GM23338 (cell line): ENCODE measurements at regions not wholly inside any gene's neighbourhood (a gene's known extent, or its start where the extent isn't known, plus 50 kb on each side); places are given as distances from the start of the nearest gene placed in this dataset.

Experiments used
- ATAC-seq: fragments of 200-7000 bp; cut with Tn5 transposase; 3 replicates; pipeline ENCODE4 v1.9.1; 2020
- DNase-seq: peaks from one replicate; pipeline ENCODE4 v3.0.0-alpha.2; 2015; ENCODE audit warnings: low spot score
- H2AFZ ChIP-seq: fragments of 200-600 bp; sonication (generic); 2 replicates; pipeline ENCODE4 v1.8.0; 2016; ENCODE audit warnings: antibody characterized with exemption, mild to moderate bottlenecking, moderate library complexity
- H3F3A ChIP-seq: fragments of 200-600 bp; sonication (generic); replicated peaks from 2 replicates; pipeline ENCODE4 v1.8.0; 2017; ENCODE audit warnings: antibody characterized with exemption, mixed run types, low read depth
- H3K27ac ChIP-seq: fragments of 200-600 bp; sonication (generic); 2 replicates; pipeline ENCODE4 v1.6.1; 2016; ENCODE audit warnings: low read depth
- H3K27me3 ChIP-seq: fragments of 200-600 bp; sonication (generic); 2 replicates; pipeline ENCODE4 v1.8.0; 2016; ENCODE audit warnings: mild to moderate bottlenecking, mixed run types, moderate library complexity; ENCODE audit not compliant: insufficient read depth
- H3K36me3 ChIP-seq: fragments of 200-600 bp; sonication (generic); 2 replicates; pipeline ENCODE4 v1.8.0; 2016; ENCODE audit warnings: mild to moderate bottlenecking; ENCODE audit not compliant: insufficient read depth
- H3K4me1 ChIP-seq: fragments of 200-600 bp; sonication (generic); 2 replicates; pipeline ENCODE4 v1.8.0; 2016; ENCODE audit warnings: mild to moderate bottlenecking, moderate library complexity; ENCODE audit not compliant: insufficient read depth
- H3K4me2 ChIP-seq: fragments of 200-600 bp; sonication (generic); 2 replicates; pipeline ENCODE4 v1.7.1; 2017; ENCODE audit warnings: mixed run types
- H3K4me3 ChIP-seq: fragments of 200-600 bp; sonication (generic); 2 replicates; pipeline ENCODE4 v1.6.1; 2016; ENCODE audit warnings: mixed run types
- H3K79me2 ChIP-seq: fragments of 200-600 bp; sonication (generic); replicated peaks from 2 replicates; pipeline ENCODE4 v1.8.0; 2017; ENCODE audit warnings: mild to moderate bottlenecking; ENCODE audit not compliant: insufficient read depth
- H3K9me2 ChIP-seq: fragments of 200-600 bp; sonication (generic); 2 replicates; pipeline ENCODE4 v1.8.0; 2017; ENCODE audit not compliant: insufficient read depth
- H4K20me1 ChIP-seq: fragments of 200-600 bp; sonication (generic); replicated peaks from 2 replicates; pipeline ENCODE4 v1.8.0; 2017; ENCODE audit warnings: mild to moderate bottlenecking; ENCODE audit not compliant: insufficient read depth
- H3K27ac Mint-ChIP-seq: 2 replicates; pipeline ENCODE4 v1.8.0; 2020; ENCODE audit warnings: inconsistent platforms, mild to moderate bottlenecking, moderate library complexity, mixed read lengths
- H3K27me3 Mint-ChIP-seq: 3 replicates; pipeline ENCODE4 v1.8.0; 2022; ENCODE audit warnings: low read depth, mild to moderate bottlenecking, moderate library complexity, mixed read lengths, inconsistent platforms; ENCODE audit not compliant: insufficient read depth, poor library complexity
- H3K36me3 Mint-ChIP-seq: 3 replicates; pipeline ENCODE4 v1.8.0; 2021; ENCODE audit warnings: low read depth, mild to moderate bottlenecking, inconsistent platforms, moderate library complexity, mixed read lengths
- H3K4me1 Mint-ChIP-seq: 3 replicates; pipeline ENCODE4 v1.8.0; 2020; ENCODE audit warnings: mild to moderate bottlenecking, inconsistent platforms, mixed read lengths
- H3K4me3 Mint-ChIP-seq: 3 replicates; pipeline ENCODE4 v1.8.0; 2021; ENCODE audit warnings: moderate library complexity, mild to moderate bottlenecking, inconsistent platforms, mixed read lengths
- H3K9me3 Mint-ChIP-seq: 3 replicates; pipeline ENCODE4 v1.8.0; 2020; ENCODE audit warnings: moderate library complexity, mild to moderate bottlenecking, inconsistent platforms, mixed read lengths
- EZH2 ChIP-seq: fragments of 200-600 bp; sonication (generic); IDR thresholded peaks from one replicate; pipeline ENCODE4 v1.8.0; 2017; ENCODE audit warnings: antibody characterized with exemption, mild to moderate bottlenecking, low read depth; ENCODE audit not compliant: unreplicated experiment
- EZH2phosphoT487 ChIP-seq: fragments of 200-600 bp; sonication (generic); IDR thresholded peaks from one replicate; pipeline ENCODE4 v1.8.1; 2018; ENCODE audit warnings: antibody characterized with exemption; ENCODE audit not compliant: unreplicated experiment
- JUNB ChIP-seq: IDR thresholded peaks from one replicate; pipeline ENCODE4 v1.6.1; 2016; ENCODE audit warnings: antibody characterized with exemption; ENCODE audit not compliant: unreplicated experiment
- NANOG ChIP-seq: IDR thresholded peaks from 2 replicates; pipeline ENCODE4 v1.6.1; 2016; ENCODE audit warnings: antibody characterized with exemption, borderline replicate concordance
- STAT1 ChIP-seq: IDR thresholded peaks from one replicate; pipeline ENCODE4 v1.6.1; 2016; ENCODE audit warnings: antibody characterized with exemption; ENCODE audit not compliant: unreplicated experiment
- ZNF114 ChIP-seq: fragments of 250-450 bp; sonication (Bioruptor Pico); IDR thresholded peaks from 2 replicates; pipeline ENCODE4 v1.5.0; 2020; ENCODE audit warnings: mild to moderate bottlenecking, moderate library complexity
- TF ChIP-seq, protein P1 (sequence below), 2 experiments: fragments of 200-600 bp in 1 of 2; sonication (generic) in 1 of 2; conservative IDR thresholded peaks; 2 replicates each; pipeline versions ENCODE4 v1.5.1 to v1.6.1; 2016 to 2017; ENCODE audit warnings: antibody characterized with exemption in 2 of 2, low read depth in 2 of 2, mild to moderate bottlenecking in 2 of 2, moderate library complexity in 1 of 2
- TF ChIP-seq, protein P2 (sequence below): IDR thresholded peaks from one replicate; pipeline ENCODE4 v1.6.1; 2018; ENCODE audit warnings: antibody characterized with exemption; ENCODE audit not compliant: unreplicated experiment
- TF ChIP-seq, protein P3 (sequence below): IDR thresholded peaks from 2 replicates; pipeline ENCODE4 v1.6.1; 2016; ENCODE audit warnings: antibody characterized with exemption

DNA sequence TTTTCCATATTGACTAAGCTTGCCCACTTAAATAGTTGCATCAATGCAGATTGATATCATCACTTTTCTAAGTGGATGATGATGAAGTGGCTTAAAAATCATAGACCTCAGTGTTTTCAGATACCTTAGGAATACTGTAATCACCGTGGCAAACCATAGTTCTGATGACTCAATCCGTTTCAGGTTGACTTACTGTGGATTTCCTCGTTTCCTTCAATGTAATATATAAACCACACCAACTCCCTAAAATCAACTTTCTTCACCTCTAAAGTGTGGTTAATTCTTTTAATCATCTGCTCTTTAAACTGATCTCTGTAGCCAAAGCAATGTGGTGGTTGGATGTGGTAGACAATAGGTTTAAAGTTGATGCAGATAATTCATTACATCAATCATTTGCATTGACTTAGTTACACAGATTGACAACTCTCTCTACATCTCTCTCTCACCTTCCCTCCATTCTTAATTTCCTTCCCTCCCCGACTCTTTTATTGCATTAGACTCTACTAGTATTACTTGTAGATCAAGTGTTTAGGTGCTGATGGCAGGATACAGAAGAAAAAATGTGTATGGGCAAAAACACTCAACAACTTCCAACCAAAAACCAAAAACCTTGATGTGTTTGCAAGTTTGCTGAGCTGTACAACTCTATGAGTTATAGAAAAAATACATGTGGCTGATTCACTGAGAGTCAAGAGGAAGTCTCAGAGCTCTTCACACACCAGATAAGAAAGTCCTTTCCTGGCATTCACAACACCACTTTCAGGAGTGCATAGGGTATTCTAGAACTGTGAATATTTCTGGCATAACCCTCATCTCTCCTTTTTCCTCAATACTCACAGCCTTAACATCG lies 243.5 kb downstream of the NFKBIZ start (continued):
- TF ChIP-seq, protein P1, sequence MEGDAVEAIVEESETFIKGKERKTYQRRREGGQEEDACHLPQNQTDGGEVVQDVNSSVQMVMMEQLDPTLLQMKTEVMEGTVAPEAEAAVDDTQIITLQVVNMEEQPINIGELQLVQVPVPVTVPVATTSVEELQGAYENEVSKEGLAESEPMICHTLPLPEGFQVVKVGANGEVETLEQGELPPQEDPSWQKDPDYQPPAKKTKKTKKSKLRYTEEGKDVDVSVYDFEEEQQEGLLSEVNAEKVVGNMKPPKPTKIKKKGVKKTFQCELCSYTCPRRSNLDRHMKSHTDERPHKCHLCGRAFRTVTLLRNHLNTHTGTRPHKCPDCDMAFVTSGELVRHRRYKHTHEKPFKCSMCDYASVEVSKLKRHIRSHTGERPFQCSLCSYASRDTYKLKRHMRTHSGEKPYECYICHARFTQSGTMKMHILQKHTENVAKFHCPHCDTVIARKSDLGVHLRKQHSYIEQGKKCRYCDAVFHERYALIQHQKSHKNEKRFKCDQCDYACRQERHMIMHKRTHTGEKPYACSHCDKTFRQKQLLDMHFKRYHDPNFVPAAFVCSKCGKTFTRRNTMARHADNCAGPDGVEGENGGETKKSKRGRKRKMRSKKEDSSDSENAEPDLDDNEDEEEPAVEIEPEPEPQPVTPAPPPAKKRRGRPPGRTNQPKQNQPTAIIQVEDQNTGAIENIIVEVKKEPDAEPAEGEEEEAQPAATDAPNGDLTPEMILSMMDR (conservative IDR thresholded peaks at IDR 0.05; ENCODE audit: low read depth in 2 of 2), result no peak
- TF ChIP-seq EZH2phosphoT487 (no peak), STAT1 (no peak), ZNF114 (CRISPR knock-in tag) (no peak)

DNA sequence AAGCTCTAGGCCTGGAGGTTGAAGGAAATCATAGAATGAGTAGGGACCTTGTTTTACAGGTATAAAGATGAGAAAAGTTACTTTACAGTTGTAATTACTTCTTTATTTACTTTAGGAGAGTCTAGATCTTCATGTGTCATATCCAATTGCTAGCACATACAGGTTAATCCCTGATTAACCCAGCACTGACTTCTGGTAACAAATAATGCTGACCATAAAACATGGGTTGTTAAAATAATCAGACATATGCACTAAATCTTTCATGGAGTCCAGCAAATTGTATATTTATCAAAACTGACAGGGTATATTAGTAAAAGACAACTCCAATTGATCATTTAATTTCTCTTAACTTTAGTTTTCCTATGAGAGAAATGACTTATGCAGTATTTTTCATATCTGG lies 245.2 kb downstream of the NFKBIZ start:
- DNase-seq (no peak), ATAC-seq (no peak)
- Histone ChIP-seq H3F3A (no peaks in the 10 kb centered on the region), H3K79me2 (no peaks in the 10 kb centered on the region), H3K36me3 (no peaks in the 10 kb centered on the region), H2AFZ (no peak overlapping the region), H3K9me2 (no peaks in the 10 kb centered on the region), H3K4me1 (no peaks in the 10 kb centered on the region), H3K27ac (no peak overlapping the region), H4K20me1 (no peaks in the 10 kb centered on the region), H3K27me3 (no peaks in the 10 kb centered on the region), H3K4me3 (no peak overlapping the region), H3K4me2 (no peak overlapping the region)
- no peak overlapping the region for H3K27ac Mint-ChIP-seq
- no peaks in the 10 kb centered on the region for H3K27me3 Mint-ChIP-seq
- H3K9me3 Mint-ChIP-seq, result no peaks in the 10 kb centered on the region
- H3K4me3 Mint-ChIP-seq, result no peak overlapping the region
- peaks cover 5% of the 10 kb centered on the region for H3K4me1 Mint-ChIP-seq
- H3K36me3 Mint-ChIP-seq, result no peaks in the 10 kb centered on the region
- TF ChIP-seq ZNF114 (CRISPR knock-in tag) (no peak), EZH2phosphoT487 (no peak), EZH2 (no peak), NANOG (no peak), STAT1 (no peak), JUNB (no peak)
- TF ChIP-seq, protein P2, sequence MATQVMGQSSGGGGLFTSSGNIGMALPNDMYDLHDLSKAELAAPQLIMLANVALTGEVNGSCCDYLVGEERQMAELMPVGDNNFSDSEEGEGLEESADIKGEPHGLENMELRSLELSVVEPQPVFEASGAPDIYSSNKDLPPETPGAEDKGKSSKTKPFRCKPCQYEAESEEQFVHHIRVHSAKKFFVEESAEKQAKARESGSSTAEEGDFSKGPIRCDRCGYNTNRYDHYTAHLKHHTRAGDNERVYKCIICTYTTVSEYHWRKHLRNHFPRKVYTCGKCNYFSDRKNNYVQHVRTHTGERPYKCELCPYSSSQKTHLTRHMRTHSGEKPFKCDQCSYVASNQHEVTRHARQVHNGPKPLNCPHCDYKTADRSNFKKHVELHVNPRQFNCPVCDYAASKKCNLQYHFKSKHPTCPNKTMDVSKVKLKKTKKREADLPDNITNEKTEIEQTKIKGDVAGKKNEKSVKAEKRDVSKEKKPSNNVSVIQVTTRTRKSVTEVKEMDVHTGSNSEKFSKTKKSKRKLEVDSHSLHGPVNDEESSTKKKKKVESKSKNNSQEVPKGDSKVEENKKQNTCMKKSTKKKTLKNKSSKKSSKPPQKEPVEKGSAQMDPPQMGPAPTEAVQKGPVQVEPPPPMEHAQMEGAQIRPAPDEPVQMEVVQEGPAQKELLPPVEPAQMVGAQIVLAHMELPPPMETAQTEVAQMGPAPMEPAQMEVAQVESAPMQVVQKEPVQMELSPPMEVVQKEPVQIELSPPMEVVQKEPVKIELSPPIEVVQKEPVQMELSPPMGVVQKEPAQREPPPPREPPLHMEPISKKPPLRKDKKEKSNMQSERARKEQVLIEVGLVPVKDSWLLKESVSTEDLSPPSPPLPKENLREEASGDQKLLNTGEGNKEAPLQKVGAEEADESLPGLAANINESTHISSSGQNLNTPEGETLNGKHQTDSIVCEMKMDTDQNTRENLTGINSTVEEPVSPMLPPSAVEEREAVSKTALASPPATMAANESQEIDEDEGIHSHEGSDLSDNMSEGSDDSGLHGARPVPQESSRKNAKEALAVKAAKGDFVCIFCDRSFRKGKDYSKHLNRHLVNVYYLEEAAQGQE, result no peak
- TF ChIP-seq, protein P3, sequence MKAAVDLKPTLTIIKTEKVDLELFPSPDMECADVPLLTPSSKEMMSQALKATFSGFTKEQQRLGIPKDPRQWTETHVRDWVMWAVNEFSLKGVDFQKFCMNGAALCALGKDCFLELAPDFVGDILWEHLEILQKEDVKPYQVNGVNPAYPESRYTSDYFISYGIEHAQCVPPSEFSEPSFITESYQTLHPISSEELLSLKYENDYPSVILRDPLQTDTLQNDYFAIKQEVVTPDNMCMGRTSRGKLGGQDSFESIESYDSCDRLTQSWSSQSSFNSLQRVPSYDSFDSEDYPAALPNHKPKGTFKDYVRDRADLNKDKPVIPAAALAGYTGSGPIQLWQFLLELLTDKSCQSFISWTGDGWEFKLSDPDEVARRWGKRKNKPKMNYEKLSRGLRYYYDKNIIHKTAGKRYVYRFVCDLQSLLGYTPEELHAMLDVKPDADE, result no peak
- TF ChIP-seq, protein P1 (conservative IDR thresholded peaks at IDR 0.05; ENCODE audit: low read depth in 2 of 2), result no peak
